Parathyroid adenoma (tissue), 2 donors: ENCODE measurements at regions not wholly inside any gene's neighbourhood (a gene's known extent, or its start where the extent isn't known, plus 50 kb on each side); places are given as distances from the start of the nearest gene placed in this dataset.

Experiments
- H2AFZ ChIP-seq: fragments of 300-600 bp; sonication (generic); one replicate; pipeline ENCODE4 v1.7.0; 2017; ENCODE audit warnings: antibody characterized with exemption, mild to moderate bottlenecking
- H3K27ac ChIP-seq: fragments of 300-600 bp; sonication (generic); one replicate; pipeline ENCODE4 v1.7.0; 2017
- H3K27me3 ChIP-seq: fragments of 300-600 bp; sonication (generic); one replicate; pipeline ENCODE4 v1.7.0; 2017; ENCODE audit warnings: low read length; ENCODE audit not compliant: control insufficient read depth, insufficient read depth
- H3K36me3 ChIP-seq: fragments of 300-600 bp; sonication (generic); one replicate; pipeline ENCODE4 v1.7.0; 2017; ENCODE audit warnings: low read length; ENCODE audit not compliant: control insufficient read depth, insufficient read depth
- H3K4me1 ChIP-seq: fragments of 300-600 bp; sonication (generic); one replicate; pipeline ENCODE4 v1.7.0; 2017; ENCODE audit warnings: control low read depth
- H3K4me2 ChIP-seq: fragments of 300-600 bp; sonication (generic); one replicate; pipeline ENCODE4 v1.7.0; 2017; ENCODE audit warnings: low read length
- H3K4me3 ChIP-seq: fragments of 300-600 bp; sonication (generic); one replicate; pipeline ENCODE4 v1.7.0; 2017; ENCODE audit warnings: low read depth, low read length
- H3K79me2 ChIP-seq: fragments of 300-600 bp; sonication (generic); one replicate; pipeline ENCODE4 v1.7.0; 2017; ENCODE audit warnings: control low read depth
- H3K9ac ChIP-seq: fragments of 300-600 bp; sonication (generic); one replicate; pipeline ENCODE4 v1.7.0; 2017; ENCODE audit warnings: mild to moderate bottlenecking
- H3K9me3 ChIP-seq: fragments of 300-600 bp; sonication (generic); one replicate; pipeline ENCODE4 v1.7.0; 2017; ENCODE audit warnings: low read length; ENCODE audit not compliant: control insufficient read depth
- TF ChIP-seq, protein P1 (sequence below): fragments of 300-600 bp; sonication (generic); IDR thresholded peaks from one replicate; pipeline ENCODE4 v1.7.0; 2017; ENCODE audit warnings: antibody characterized with exemption, mild to moderate bottlenecking
- donor health status: primary hyperparathyroidism.

DNA sequence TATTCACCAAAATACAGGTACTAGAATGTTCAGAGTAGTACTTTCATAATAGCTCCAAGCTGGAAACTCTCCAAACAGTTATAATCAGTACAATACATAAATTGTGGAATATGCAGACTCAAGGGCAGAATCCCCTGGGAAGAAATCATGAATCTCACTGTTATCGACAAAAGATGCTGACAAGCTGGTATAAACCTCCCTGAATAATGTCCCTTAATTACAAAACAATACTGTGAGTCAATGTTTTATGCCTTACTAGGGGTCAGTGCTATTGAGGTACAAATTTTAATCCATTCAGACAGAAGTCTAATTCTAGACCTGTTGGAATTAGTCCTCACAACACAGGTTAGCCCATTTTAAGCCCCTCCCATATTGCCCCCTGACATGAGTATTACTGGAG lies 532.3 kb downstream of the DTWD2 start:
- H3K36me3 ChIP-seq, result no peaks in the 10 kb centered on the region
- no peaks in the 10 kb centered on the region for H3K4me1 ChIP-seq
- no peak overlapping the region for H3K4me3 ChIP-seq
- H3K9ac ChIP-seq, result no peak overlapping the region
- H3K9me3 ChIP-seq, result no peaks in the 10 kb centered on the region
- no peaks in the 10 kb centered on the region for H3K27me3 ChIP-seq
- TF ChIP-seq, protein P1, sequence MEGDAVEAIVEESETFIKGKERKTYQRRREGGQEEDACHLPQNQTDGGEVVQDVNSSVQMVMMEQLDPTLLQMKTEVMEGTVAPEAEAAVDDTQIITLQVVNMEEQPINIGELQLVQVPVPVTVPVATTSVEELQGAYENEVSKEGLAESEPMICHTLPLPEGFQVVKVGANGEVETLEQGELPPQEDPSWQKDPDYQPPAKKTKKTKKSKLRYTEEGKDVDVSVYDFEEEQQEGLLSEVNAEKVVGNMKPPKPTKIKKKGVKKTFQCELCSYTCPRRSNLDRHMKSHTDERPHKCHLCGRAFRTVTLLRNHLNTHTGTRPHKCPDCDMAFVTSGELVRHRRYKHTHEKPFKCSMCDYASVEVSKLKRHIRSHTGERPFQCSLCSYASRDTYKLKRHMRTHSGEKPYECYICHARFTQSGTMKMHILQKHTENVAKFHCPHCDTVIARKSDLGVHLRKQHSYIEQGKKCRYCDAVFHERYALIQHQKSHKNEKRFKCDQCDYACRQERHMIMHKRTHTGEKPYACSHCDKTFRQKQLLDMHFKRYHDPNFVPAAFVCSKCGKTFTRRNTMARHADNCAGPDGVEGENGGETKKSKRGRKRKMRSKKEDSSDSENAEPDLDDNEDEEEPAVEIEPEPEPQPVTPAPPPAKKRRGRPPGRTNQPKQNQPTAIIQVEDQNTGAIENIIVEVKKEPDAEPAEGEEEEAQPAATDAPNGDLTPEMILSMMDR, result no peak
- no peak overlapping the region for H2AFZ ChIP-seq
- H3K27ac ChIP-seq, result no peak overlapping the region
- H3K79me2 ChIP-seq, result no peaks in the 10 kb centered on the region
- H3K4me2 ChIP-seq, result no peak overlapping the region

DNA sequence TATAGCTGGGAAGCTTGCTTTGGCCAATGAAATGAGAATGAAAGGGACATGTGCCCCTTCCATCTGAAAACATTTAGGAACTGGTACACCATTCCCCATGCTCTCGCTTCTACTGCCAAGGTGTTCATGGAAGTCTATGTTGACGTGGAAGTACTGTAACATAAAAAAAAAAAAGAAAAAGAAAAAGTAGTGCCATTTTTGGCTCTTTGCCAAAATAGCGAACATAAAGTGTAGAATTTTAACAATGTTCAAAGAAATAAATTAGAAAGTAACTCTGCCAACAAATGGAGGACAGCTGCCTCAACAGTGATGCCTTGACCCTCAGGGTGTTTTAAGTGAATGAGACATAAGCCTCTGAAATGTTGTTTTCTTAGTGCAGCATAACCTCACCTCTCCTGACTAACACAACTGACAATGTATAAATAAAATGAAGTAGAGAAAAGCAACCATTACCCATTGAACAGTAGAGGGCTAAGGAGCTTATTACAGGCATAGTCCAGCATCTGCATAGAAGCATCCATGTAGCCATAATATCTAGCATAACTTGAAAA lies 536.6 kb downstream of the DTWD2 start:
- Histone ChIP-seq H3K4me2 (no peak overlapping the region), H3K4me1 (no peaks in the 10 kb centered on the region), H3K36me3 (no peaks in the 10 kb centered on the region)

DNA sequence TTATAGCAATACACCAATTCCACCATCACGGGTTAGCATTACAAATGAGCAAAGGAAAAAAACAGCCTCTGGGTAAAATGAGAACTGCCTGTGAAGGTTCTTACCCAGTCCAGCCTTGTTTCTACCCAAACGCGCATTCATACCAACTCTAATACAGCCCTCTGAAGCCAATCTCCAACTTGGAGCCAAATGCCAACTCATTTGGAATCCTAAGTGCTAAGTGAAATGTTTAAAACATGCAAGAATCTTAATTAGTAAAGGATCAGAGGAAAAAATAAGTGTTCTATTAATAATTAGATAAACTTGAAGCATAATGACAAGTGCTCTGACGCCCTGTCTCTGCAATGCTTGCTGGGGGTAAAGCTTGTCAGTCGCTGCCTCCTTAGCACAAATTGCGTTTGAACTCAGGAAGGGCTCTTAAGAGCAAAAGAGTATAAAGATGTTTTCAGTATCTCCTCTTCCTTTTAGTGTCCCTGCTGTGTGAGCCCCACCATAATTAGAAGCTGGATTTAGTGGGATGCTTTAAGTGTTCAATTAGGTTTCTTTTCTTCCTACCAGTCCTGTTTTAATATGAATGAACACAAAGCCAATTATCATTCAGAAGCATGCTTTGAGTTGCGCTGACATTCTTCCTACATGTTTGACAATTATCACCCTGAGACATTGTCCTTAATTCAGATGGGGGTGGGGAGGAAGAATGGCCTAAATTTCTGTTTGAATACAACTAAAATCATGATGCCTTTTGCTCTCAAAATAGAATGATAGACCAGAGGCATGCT lies 537.6 kb downstream of the DTWD2 start:
- Histone ChIP-seq H3K4me2 (no peak overlapping the region), H3K27me3 (no peaks in the 10 kb centered on the region), H3K9ac (no peak overlapping the region), H3K27ac (no peak overlapping the region), H3K36me3 (no peaks in the 10 kb centered on the region), H3K79me2 (no peaks in the 10 kb centered on the region), H3K4me1 (no peaks in the 10 kb centered on the region), H3K9me3 (no peaks in the 10 kb centered on the region), H3K4me3 (no peak overlapping the region), H2AFZ (no peak overlapping the region)
- TF ChIP-seq, protein P1, result no peak

More for the DNA sequence above, 536.6 kb downstream of the DTWD2 start:
- Histone ChIP-seq H3K27me3 (no peaks in the 10 kb centered on the region), H3K79me2 (no peaks in the 10 kb centered on the region), H3K9ac (no peak overlapping the region), H2AFZ (no peak overlapping the region), H3K4me3 (no peak overlapping the region), H3K9me3 (no peaks in the 10 kb centered on the region), H3K27ac (no peak overlapping the region)
- TF ChIP-seq, protein P1, result no peak

DNA sequence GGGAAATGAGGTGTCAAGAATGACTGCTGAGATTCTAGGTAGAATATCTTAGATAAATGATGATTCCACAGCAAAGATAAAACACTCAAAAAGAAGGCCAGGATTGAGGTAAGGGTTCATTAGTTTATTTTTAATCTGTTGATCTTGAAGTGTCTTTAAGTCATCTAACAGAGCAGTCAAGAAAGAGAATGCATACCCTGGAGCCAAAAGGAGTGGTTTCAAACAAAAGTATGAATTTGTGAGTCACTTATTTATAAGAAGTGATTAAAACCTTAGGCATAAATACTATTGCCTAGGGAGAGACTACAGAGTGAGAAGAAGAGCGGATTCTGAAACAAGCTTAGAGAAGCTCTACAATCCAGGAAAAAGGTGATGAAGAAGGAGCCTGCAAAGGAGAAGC lies 541.0 kb downstream of the DTWD2 start:
- Histone ChIP-seq H3K9me3 (no peaks in the 10 kb centered on the region), H3K4me1 (no peaks in the 10 kb centered on the region), H3K27ac (no peak overlapping the region), H3K36me3 (no peaks in the 10 kb centered on the region), H3K27me3 (no peaks in the 10 kb centered on the region), H2AFZ (no peak overlapping the region), H3K79me2 (no peaks in the 10 kb centered on the region), H3K4me3 (no peak overlapping the region), H3K9ac (no peak overlapping the region), H3K4me2 (no peak overlapping the region)
- TF ChIP-seq, protein P1, result no peak

DNA sequence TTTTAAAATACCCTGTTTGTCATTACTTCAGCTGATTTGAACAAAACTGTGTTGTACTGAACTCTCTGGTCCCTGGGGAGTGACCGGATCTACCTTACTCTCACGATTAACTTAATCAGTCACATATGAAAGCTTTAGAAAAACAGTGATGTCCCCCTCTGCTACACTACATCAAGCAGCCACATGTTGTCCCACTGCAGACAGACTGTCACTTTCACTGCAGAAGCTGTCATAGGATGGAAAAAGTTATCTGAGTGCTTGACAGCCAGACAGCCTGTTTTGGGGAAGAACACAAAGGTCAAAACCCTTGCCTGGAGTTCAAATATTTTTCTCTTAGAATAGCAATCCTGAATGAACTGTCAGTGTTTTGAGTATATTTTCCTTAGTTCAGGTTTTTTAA lies 546.4 kb downstream of the DTWD2 start:
- no peaks in the 10 kb centered on the region for H3K9me3 ChIP-seq

More for the DNA sequence above, 546.4 kb downstream of the DTWD2 start:
- no peaks in the 10 kb centered on the region for H3K36me3 ChIP-seq
- no peak overlapping the region for H3K4me2 ChIP-seq
- H3K4me3 ChIP-seq, result no peak overlapping the region
- no peaks in the 10 kb centered on the region for H3K27me3 ChIP-seq
- TF ChIP-seq, protein P1, result no peak
- no peak overlapping the region for H3K9ac ChIP-seq
- H3K4me1 ChIP-seq, result no peaks in the 10 kb centered on the region
- no peak overlapping the region for H2AFZ ChIP-seq
- H3K79me2 ChIP-seq, result no peaks in the 10 kb centered on the region
- no peak overlapping the region for H3K27ac ChIP-seq
